Prostate gland (tissue), 2 donors: ENCODE measurements at regions not wholly inside any gene's neighbourhood (a gene's known extent, or its start where the extent isn't known, plus 50 kb on each side); places are given as distances from the start of the nearest gene placed in this dataset.
"Not testable (repeated sequence)": the region's sequence is repeated elsewhere in the genome, so short reads cannot be mapped to it uniquely, and the experiment has no call there.

Experiments used
- DNase-seq: peaks from one replicate; pipeline ENCODE4 v3.0.0-alpha.2; 2019; ENCODE audit warnings: low spot score
- H3K27ac ChIP-seq, 2 donors: fragments of 200-600 bp; sonication (generic); 2 replicates each; pipeline ENCODE4 v1.5.1; 2017 to 2019
- H3K27me3 ChIP-seq: fragments of 200-600 bp; sonication (generic); replicated peaks from 2 replicates; pipeline ENCODE4 v1.5.1; 2019; ENCODE audit not compliant: insufficient read depth
- H3K36me3 ChIP-seq, 2 donors: fragments of 200-600 bp; sonication (generic); 1 replicate in 1 of 2; 2 replicates in 1 of 2; pipeline versions ENCODE4 v1.5.1 to v1.8.1; 2017 to 2019
- H3K4me1 ChIP-seq: fragments of 200-600 bp; sonication (generic); replicated peaks from 2 replicates; pipeline ENCODE4 v1.5.1; 2019
- H3K4me3 ChIP-seq, 2 donors: fragments of 200-600 bp; sonication (generic); 2 replicates each; pipeline ENCODE4 v1.5.1; 2017 to 2019
- H3K9me3 ChIP-seq: fragments of 200-600 bp; sonication (generic); 2 replicates; pipeline ENCODE4 v1.5.1; 2017
- POLR2A ChIP-seq: fragments of 450-650 bp; IDR thresholded peaks from one replicate; pipeline ENCODE4 v1.6.1; 2016; ENCODE audit warnings: antibody characterized with exemption, mild to moderate bottlenecking
- POLR2AphosphoS5 ChIP-seq: sonication (generic); formaldehyde crosslinking; IDR thresholded peaks from one replicate; pipeline ENCODE4 v1.6.1; 2017; ENCODE audit warnings: antibody characterized with exemption
- WGBS: methylation state at CpG from one replicate; pipeline ENCODE4 v1.1.5; 2018; 5-methylcytosine and 5-hydroxymethylcytosine counted together
- intact Hi-C: fragments of 100-400 bp; cut with DNase I; formaldehyde crosslinking; loops from one replicate; pipeline ENCODE4 v1.14.2; 2022
- TF ChIP-seq, protein P1 (sequence below), 4 experiments: fragments of 200-600 bp in 2 of 4; fragments of 450-650 bp in 2 of 4; sonication (generic) in 2 of 4; IDR thresholded peaks; 1 replicate in 3 of 4; 2 replicates in 1 of 4; pipeline ENCODE4 v1.5.1; 2016 to 2019; ENCODE audit warnings: antibody characterized with exemption in 4 of 4, mild to moderate bottlenecking in 2 of 4, moderate library complexity in 2 of 4

DNA sequence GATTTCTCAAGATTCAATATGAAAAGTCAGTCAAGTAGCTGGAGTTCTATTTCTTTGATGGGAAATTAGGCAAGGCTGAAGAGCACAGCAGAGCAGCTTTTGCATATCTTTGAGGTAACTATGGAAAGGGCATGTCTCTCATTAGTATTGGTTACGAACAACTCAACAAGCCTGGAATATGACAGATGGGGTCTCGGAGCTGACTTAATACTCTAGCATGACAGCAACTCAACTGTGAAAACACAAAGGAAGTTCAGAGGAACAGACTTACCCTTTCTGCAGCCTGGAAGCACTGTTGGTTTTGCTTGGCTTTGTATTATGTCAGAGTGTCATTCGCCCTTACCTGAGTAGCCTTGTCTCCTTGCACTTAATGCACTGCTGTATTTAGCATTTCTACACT is 79.9 kb upstream of the AADAT start:
- intact Hi-C loops, result no loop called here
- TF ChIP-seq POLR2AphosphoS5, result no peak
- TF ChIP-seq, protein P1, sequence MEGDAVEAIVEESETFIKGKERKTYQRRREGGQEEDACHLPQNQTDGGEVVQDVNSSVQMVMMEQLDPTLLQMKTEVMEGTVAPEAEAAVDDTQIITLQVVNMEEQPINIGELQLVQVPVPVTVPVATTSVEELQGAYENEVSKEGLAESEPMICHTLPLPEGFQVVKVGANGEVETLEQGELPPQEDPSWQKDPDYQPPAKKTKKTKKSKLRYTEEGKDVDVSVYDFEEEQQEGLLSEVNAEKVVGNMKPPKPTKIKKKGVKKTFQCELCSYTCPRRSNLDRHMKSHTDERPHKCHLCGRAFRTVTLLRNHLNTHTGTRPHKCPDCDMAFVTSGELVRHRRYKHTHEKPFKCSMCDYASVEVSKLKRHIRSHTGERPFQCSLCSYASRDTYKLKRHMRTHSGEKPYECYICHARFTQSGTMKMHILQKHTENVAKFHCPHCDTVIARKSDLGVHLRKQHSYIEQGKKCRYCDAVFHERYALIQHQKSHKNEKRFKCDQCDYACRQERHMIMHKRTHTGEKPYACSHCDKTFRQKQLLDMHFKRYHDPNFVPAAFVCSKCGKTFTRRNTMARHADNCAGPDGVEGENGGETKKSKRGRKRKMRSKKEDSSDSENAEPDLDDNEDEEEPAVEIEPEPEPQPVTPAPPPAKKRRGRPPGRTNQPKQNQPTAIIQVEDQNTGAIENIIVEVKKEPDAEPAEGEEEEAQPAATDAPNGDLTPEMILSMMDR (IDR thresholded peaks at IDR 0.05), result no peak
- TF ChIP-seq POLR2A, result no peak
- H3K27ac ChIP-seq, result no peak overlapping the region
- H3K36me3 ChIP-seq, result no peaks in the 10 kb centered on the region
- no peaks in the 10 kb centered on the region for H3K27me3 ChIP-seq
- H3K9me3 ChIP-seq, result no peaks in the 10 kb centered on the region
- DNase-seq, result no peak
- 68% methylated on average over 3 of the region's 3 CpGs for WGBS
- no peak overlapping the region for H3K4me3 ChIP-seq
- no peaks in the 10 kb centered on the region for H3K4me1 ChIP-seq

DNA sequence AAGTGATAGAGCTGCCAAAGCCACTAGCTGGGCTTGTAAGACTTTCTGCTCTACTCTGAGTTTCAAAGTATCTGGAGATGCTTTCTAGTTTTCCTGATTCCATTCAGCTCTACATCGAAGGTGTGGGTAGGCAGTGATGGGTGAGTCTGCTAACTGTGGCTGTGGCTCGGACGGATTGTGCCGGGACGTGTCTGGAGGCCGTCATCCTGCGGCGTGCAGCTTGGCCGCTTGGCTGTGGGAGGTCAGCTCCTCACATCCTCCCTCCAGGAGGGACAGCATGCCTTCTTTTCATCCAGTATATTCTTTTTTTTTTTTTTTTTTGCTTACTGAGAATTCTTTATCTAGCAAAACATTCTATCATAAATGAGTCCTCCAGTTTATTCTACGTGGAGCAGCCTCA is 77.9 kb upstream of the AADAT start:
- no peak for DNase-seq

DNA sequence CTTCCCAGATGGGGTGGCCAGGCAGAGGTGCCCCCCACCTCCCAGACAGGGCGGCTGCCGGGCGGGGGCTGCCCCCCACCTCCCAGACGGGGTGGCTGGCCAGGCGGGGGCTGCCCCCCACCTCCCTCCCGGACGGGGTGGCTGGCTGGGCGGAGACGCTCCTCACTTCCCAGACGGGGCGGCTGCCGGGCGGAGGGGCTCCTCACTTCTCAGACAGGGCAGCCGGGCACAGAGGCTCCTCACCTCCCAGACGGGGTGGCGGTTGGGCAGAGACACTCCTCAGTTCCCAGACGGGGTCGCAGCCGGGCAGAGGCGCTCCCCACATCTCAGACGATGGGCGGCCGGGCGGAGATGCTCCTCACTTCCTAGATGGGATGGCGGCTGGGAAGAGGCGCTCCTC is 76.4 kb upstream of the AADAT start:
- DNase-seq, H3K4me3 ChIP-seq, H3K36me3 ChIP-seq, H3K9me3 ChIP-seq, H3K4me1 ChIP-seq, H3K27me3 ChIP-seq, intact Hi-C loops, H3K27ac ChIP-seq: not testable (repeated sequence)
- WGBS, result 92% methylated on average over 19 of the region's 26 CpGs

More for the DNA sequence above, 77.9 kb upstream of the AADAT start:
- 82% methylated on average over 10 of the region's 10 CpGs for WGBS
- intact Hi-C loops, result no loop called here
- H3K27ac ChIP-seq, result no peak overlapping the region
- no peaks in the 10 kb centered on the region for H3K27me3 ChIP-seq
- H3K36me3 ChIP-seq, result no peaks in the 10 kb centered on the region
- TF ChIP-seq, protein P1 (IDR thresholded peaks at IDR 0.05), result no peak
- no peak for TF ChIP-seq POLR2AphosphoS5
- TF ChIP-seq POLR2A, result no peak
- H3K4me1 ChIP-seq, result no peaks in the 10 kb centered on the region
- no peak overlapping the region for H3K4me3 ChIP-seq
- no peaks in the 10 kb centered on the region for H3K9me3 ChIP-seq

DNA sequence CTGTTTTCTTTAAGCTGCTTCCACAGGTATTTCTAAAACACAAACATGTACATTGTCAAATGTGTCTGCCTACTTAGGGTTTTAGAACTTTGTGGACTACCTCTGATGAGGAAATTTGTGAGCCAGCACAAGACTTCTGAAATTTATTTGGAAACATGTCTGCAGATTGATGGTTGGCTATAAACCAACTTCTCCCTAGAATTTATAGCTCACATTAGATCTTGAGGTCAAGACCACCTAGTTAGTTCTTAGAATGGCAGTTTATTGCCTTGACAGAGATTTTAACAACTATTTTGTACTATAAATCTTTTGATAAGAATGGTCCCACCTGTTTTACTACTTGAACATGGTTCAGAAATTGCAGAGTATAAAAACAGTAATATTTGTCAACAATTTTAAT is 72.7 kb upstream of the AADAT start:
- H3K4me3 ChIP-seq, result no peak overlapping the region
- H3K9me3 ChIP-seq, result no peaks in the 10 kb centered on the region
- H3K36me3 ChIP-seq, result no peaks in the 10 kb centered on the region
- H3K27ac ChIP-seq, result no peak overlapping the region
- intact Hi-C loops, result no loop called here
- H3K27me3 ChIP-seq, result no peaks in the 10 kb centered on the region
- no peaks in the 10 kb centered on the region for H3K4me1 ChIP-seq
- TF ChIP-seq POLR2AphosphoS5 (no peak), POLR2A (no peak)
- TF ChIP-seq, protein P1 (IDR thresholded peaks at IDR 0.05), result no peak
- no peak for DNase-seq

DNA sequence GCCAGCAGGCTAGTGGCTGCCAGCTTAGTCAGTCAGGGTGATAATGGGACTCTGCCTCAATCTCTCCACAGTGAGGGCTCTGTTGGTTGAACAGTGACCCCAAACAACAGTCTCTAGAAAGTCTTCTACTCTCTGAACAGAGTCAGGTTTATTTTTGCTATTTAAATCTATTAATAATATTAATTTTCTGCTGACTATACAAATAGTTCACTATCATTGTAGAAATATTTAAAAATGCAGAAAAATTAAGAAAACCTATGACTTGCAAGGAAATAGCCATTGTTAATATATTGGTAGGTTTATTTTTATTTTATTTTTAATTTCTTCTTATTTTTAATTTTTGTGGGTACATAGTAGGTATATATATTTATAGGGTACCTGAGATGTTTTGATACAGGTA is 67.9 kb upstream of the AADAT start:
- H3K4me1 ChIP-seq, result no peaks in the 10 kb centered on the region
- H3K36me3 ChIP-seq, result no peaks in the 10 kb centered on the region
- TF ChIP-seq, protein P1 (IDR thresholded peaks at IDR 0.05), result no peak
- no peak for TF ChIP-seq POLR2A
- TF ChIP-seq POLR2AphosphoS5, result no peak
- no peak overlapping the region for H3K27ac ChIP-seq
- no peak for DNase-seq
- H3K9me3 ChIP-seq, result no peaks in the 10 kb centered on the region
- intact Hi-C loops, result no loop called here
- no peaks in the 10 kb centered on the region for H3K27me3 ChIP-seq
- no peak overlapping the region for H3K4me3 ChIP-seq
